DND-41 (cell line): ENCODE measurements at regions not wholly inside any gene's neighbourhood (a gene's known extent, or its start where the extent isn't known, plus 50 kb on each side); places are given as distances from the start of the nearest gene placed in this dataset.

Experiments used
- CTCF ChIP-seq: IDR thresholded peaks from 2 replicates; pipeline ENCODE4 v1.5.1; 2012; ENCODE audit warnings: borderline replicate concordance, low read length, moderate library complexity, mild to moderate bottlenecking; ENCODE audit not compliant: poor library complexity, severe bottlenecking; ENCODE audit errors: extremely low read depth
- EZH2 ChIP-seq: IDR thresholded peaks from 3 replicates; pipeline ENCODE4 v1.6.1; 2012; ENCODE audit warnings: borderline replicate concordance, low read depth, mild to moderate bottlenecking, moderate library complexity, low read length, inconsistent platforms; ENCODE audit not compliant: severe bottlenecking

DNA sequence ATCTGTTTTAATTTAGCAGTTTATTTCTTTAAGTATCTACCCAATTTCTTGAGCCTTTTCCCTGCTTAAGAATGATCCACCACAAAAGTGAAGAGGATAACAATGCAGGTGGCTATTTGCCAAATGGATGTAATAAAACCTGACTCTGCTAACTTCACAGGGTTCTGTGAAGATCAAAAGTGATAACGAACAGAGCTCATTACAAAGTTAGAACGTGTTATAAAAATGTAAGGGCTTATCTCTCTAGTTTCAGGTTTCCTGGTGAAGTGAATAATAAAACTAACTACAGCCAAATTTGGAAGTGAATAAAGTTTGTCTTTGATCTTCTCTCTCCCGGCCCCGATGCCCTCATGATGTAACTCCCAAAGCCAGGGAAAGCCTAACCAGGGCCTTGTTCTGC, 497.9 kb downstream of the SMARCA1 start:
- TF ChIP-seq EZH2 (no peak), CTCF (no peak)
